SK-N-SH treated with all-trans-retinoic acid at 6 μM for 48 hours (cell line): ENCODE measurements at regions not wholly inside any gene's neighbourhood (a gene's known extent, or its start where the extent isn't known, plus 50 kb on each side); places are given as distances from the start of the nearest gene placed in this dataset.

Experiments used
- ATAC-seq: fragments of 200-7000 bp; cut with Tn5 transposase; 3 replicates; pipeline ENCODE4 v1.9.1; 2020; ENCODE audit warnings: mild to moderate bottlenecking, moderate library complexity
- ARNTL ChIP-seq: fragments of 450-650 bp; formaldehyde crosslinking; IDR thresholded peaks from 2 replicates; pipeline ENCODE4 v1.5.0; 2020; ENCODE audit warnings: low read depth, mild to moderate bottlenecking, moderate library complexity, borderline replicate concordance
- CREB5 ChIP-seq: fragments of 250-450 bp; sonication (Bioruptor Pico); IDR thresholded peaks from 2 replicates; pipeline ENCODE4 v1.5.1; 2020; ENCODE audit warnings: low read depth, mild to moderate bottlenecking, moderate library complexity
- CSDC2 ChIP-seq: fragments of 250-450 bp; sonication (Bioruptor Pico); IDR thresholded peaks from 2 replicates; pipeline ENCODE4 v1.5.0; 2020; ENCODE audit warnings: mild to moderate bottlenecking, moderate library complexity
- CSRNP3 ChIP-seq: fragments of 250-450 bp; sonication (Bioruptor Pico); IDR thresholded peaks from 2 replicates; pipeline ENCODE4 v1.5.1; 2021; ENCODE audit warnings: mild to moderate bottlenecking, moderate library complexity
- ESRRG ChIP-seq: fragments of 250-450 bp; sonication (Bioruptor Pico); IDR thresholded peaks from 2 replicates; pipeline ENCODE4 v1.6.1; 2021; ENCODE audit warnings: mild to moderate bottlenecking
- GLIS3 ChIP-seq: fragments of 250-450 bp; sonication (Bioruptor Pico); IDR thresholded peaks from 2 replicates; pipeline ENCODE4 v1.5.0; 2020; ENCODE audit warnings: mild to moderate bottlenecking, moderate library complexity
- ISL1 ChIP-seq: fragments of 250-450 bp; sonication (Bioruptor Pico); IDR thresholded peaks from 2 replicates; pipeline ENCODE4 v2.1.2; 2022; ENCODE audit warnings: mild to moderate bottlenecking, moderate library complexity
- OSR1 ChIP-seq: fragments of 250-450 bp; sonication (Bioruptor Pico); IDR thresholded peaks from 2 replicates; pipeline ENCODE4 v1.8.0; 2022; ENCODE audit warnings: moderate library complexity, mild to moderate bottlenecking, inconsistent platforms
- PATZ1 ChIP-seq: fragments of 250-450 bp; sonication (Bioruptor Pico); IDR thresholded peaks from 2 replicates; pipeline ENCODE4 v1.8.0; 2020; ENCODE audit warnings: mild to moderate bottlenecking, moderate library complexity, borderline replicate concordance
- POU6F1 ChIP-seq: fragments of 250-450 bp; sonication (Bioruptor Pico); IDR thresholded peaks from 2 replicates; pipeline ENCODE4 v1.8.0; 2021; ENCODE audit warnings: low read depth, mild to moderate bottlenecking, moderate library complexity, borderline replicate concordance
- PPARA ChIP-seq: fragments of 250-450 bp; sonication (Bioruptor Pico); IDR thresholded peaks from 2 replicates; pipeline ENCODE4 v1.5.0; 2020; ENCODE audit warnings: mild to moderate bottlenecking, borderline replicate concordance
- RARB ChIP-seq: fragments of 250-450 bp; sonication (Bioruptor Pico); IDR thresholded peaks from 2 replicates; pipeline ENCODE4 v1.8.0; 2021; ENCODE audit warnings: mild to moderate bottlenecking, moderate library complexity
- SNAI2 ChIP-seq: fragments of 250-450 bp; sonication (Bioruptor Pico); IDR thresholded peaks from 2 replicates; pipeline ENCODE4 v1.5.0; 2020; ENCODE audit warnings: mild to moderate bottlenecking, moderate library complexity
- TCF4 ChIP-seq: fragments of 250-450 bp; sonication (Bioruptor Pico); IDR thresholded peaks from 2 replicates; pipeline ENCODE4 v1.8.0; 2021; ENCODE audit warnings: mild to moderate bottlenecking, moderate library complexity, borderline replicate concordance
- TOX ChIP-seq: fragments of 250-450 bp; sonication (Bioruptor Pico); IDR thresholded peaks from 2 replicates; pipeline ENCODE4 v1.8.0; 2021; ENCODE audit warnings: mild to moderate bottlenecking, moderate library complexity, borderline replicate concordance
- TSHZ2 ChIP-seq: fragments of 250-450 bp; sonication (Bioruptor Pico); IDR thresholded peaks from 2 replicates; pipeline ENCODE4 v1.5.0; 2020; ENCODE audit warnings: mild to moderate bottlenecking, moderate library complexity
- ZC3H10 ChIP-seq: fragments of 250-450 bp; sonication (Bioruptor Pico); IDR thresholded peaks from 2 replicates; pipeline ENCODE4 v1.5.1; 2021; ENCODE audit warnings: mild to moderate bottlenecking, moderate library complexity
- ZFP3 ChIP-seq: fragments of 250-450 bp; sonication (Bioruptor Pico); IDR thresholded peaks from 2 replicates; pipeline ENCODE4 v1.5.0; 2020; ENCODE audit warnings: mild to moderate bottlenecking, moderate library complexity
- ZFP30 ChIP-seq: fragments of 450-650 bp; formaldehyde crosslinking; IDR thresholded peaks from 2 replicates; pipeline ENCODE4 v1.5.0; 2022; ENCODE audit warnings: mild to moderate bottlenecking, moderate library complexity
- ZNF565 ChIP-seq: fragments of 450-650 bp; formaldehyde crosslinking; conservative IDR thresholded peaks from 2 replicates; pipeline ENCODE4 v1.5.0; 2020; ENCODE audit warnings: low read depth, mild to moderate bottlenecking, moderate library complexity
- ZNF70 ChIP-seq: fragments of 450-650 bp; formaldehyde crosslinking; IDR thresholded peaks from 2 replicates; pipeline ENCODE4 v1.5.0; 2020; ENCODE audit warnings: mild to moderate bottlenecking, moderate library complexity
- ZNF8 ChIP-seq: fragments of 450-650 bp; formaldehyde crosslinking; IDR thresholded peaks from 2 replicates; pipeline ENCODE4 v1.5.0; 2020; ENCODE audit warnings: mild to moderate bottlenecking, moderate library complexity

- TF ChIP-seq ARNTL (CRISPR knock-in tag), result no peak
- no peak for TF ChIP-seq ZFP3
- no peak for TF ChIP-seq ISL1
- no peak for TF ChIP-seq ZNF70 (CRISPR knock-in tag)
- TF ChIP-seq ZNF8 (CRISPR knock-in tag), result no peak
- no peak for TF ChIP-seq RARB (CRISPR knock-in tag)
- TF ChIP-seq PPARA (CRISPR knock-in tag), result no peak
- no peak for TF ChIP-seq OSR1 (CRISPR knock-in tag)
- no peak for TF ChIP-seq ZNF565 (CRISPR knock-in tag)
- TF ChIP-seq TCF4 (CRISPR knock-in tag), result no peak
- no peak for TF ChIP-seq PATZ1 (CRISPR knock-in tag)
- no peak for TF ChIP-seq ESRRG (CRISPR knock-in tag)
- no peak for TF ChIP-seq CSDC2 (CRISPR knock-in tag)
- TF ChIP-seq CSRNP3 (CRISPR knock-in tag), result no peak
- no peak for TF ChIP-seq TOX
- TF ChIP-seq SNAI2 (CRISPR knock-in tag), result no peak
Measured at GRCh38 chr14:40599725-40600124, 1007.0 kb upstream of the LRFN5 start.

GRCh38 chr14:40581264-40581663 lies 1025.4 kb upstream of the LRFN5 start:
- ATAC-seq, result no peak
- TF ChIP-seq TOX (no peak), ZC3H10 (CRISPR knock-in tag) (no peak), OSR1 (CRISPR knock-in tag) (no peak), TSHZ2 (no peak), CREB5 (CRISPR knock-in tag) (no peak), ZNF70 (CRISPR knock-in tag) (no peak), GLIS3 (CRISPR knock-in tag) (no peak), CSDC2 (CRISPR knock-in tag) (no peak), ESRRG (CRISPR knock-in tag) (no peak), SNAI2 (CRISPR knock-in tag) (no peak), ZFP3 (no peak), POU6F1 (CRISPR knock-in tag) (no peak), RARB (CRISPR knock-in tag) (no peak), ZNF8 (CRISPR knock-in tag) (no peak), ARNTL (CRISPR knock-in tag) (no peak), ZNF565 (CRISPR knock-in tag) (no peak), ISL1 (no peak), ZFP30 (CRISPR knock-in tag) (no peak), CSRNP3 (CRISPR knock-in tag) (no peak)

More at GRCh38 chr14:40599725-40600124, 1007.0 kb upstream of the LRFN5 start:
- ATAC-seq, result no peak
